Astrocyte (in vitro differentiated cells and primary cell): ENCODE measurements at regions not wholly inside any gene's neighbourhood (a gene's known extent, or its start where the extent isn't known, plus 50 kb on each side); places are given as distances from the start of the nearest gene placed in this dataset.

Experiments used
- CTCF ChIP-seq: IDR thresholded peaks from 2 replicates; pipeline ENCODE4 v1.5.1; 2011; ENCODE audit warnings: low read depth, mild to moderate bottlenecking, inconsistent platforms, low read length, moderate library complexity; ENCODE audit not compliant: insufficient read depth
- EZH2 ChIP-seq: IDR thresholded peaks from 2 replicates; pipeline ENCODE4 v1.6.1; 2012; ENCODE audit warnings: mild to moderate bottlenecking, low read length, inconsistent platforms; ENCODE audit not compliant: insufficient read depth

- TF ChIP-seq CTCF: no peak
- TF ChIP-seq EZH2: no peak
Measured at GRCh38 chr1:55586771-55587170, 371.6 kb upstream of the USP24 start.
